WTC11 (cell line): ENCODE measurements at regions not wholly inside any gene's neighbourhood (a gene's known extent, or its start where the extent isn't known, plus 50 kb on each side); places are given as distances from the start of the nearest gene placed in this dataset.
"Not testable (repeated sequence)": the region's sequence is repeated elsewhere in the genome, so short reads cannot be mapped to it uniquely, and the experiment has no call there.

Experiments used
- CTCF ChIP-seq: fragments of 200-600 bp; IDR thresholded peaks from 2 replicates; pipeline ENCODE4 v1.8.0; 2022; ENCODE audit warnings: antibody characterized with exemption
- E2F5 ChIP-seq: sonication (generic); formaldehyde crosslinking; IDR thresholded peaks from 2 replicates; pipeline ENCODE4 v1.8.1; 2022; ENCODE audit warnings: mild to moderate bottlenecking, moderate library complexity, missing genetic modification reagents
- GABPB1 ChIP-seq: sonication (generic); formaldehyde crosslinking; IDR thresholded peaks from 2 replicates; pipeline ENCODE4 v1.8.1; 2023; ENCODE audit warnings: mild to moderate bottlenecking, missing genetic modification reagents
- JAZF1 ChIP-seq: fragments of 250-450 bp; sonication (Bioruptor Pico); IDR thresholded peaks from 2 replicates; pipeline ENCODE4 v1.9.0; 2021; ENCODE audit warnings: moderate library complexity, mild to moderate bottlenecking, inconsistent platforms
- MAX ChIP-seq: sonication (generic); formaldehyde crosslinking; IDR thresholded peaks from 2 replicates; pipeline ENCODE4 v1.8.0; 2022; ENCODE audit warnings: mild to moderate bottlenecking, missing genetic modification reagents
- MLX ChIP-seq: sonication (generic); formaldehyde crosslinking; IDR thresholded peaks from 2 replicates; pipeline ENCODE4 v1.8.1; 2023; ENCODE audit warnings: mild to moderate bottlenecking, missing genetic modification reagents, moderate library complexity
- USF1 ChIP-seq: sonication (generic); formaldehyde crosslinking; IDR thresholded peaks from 2 replicates; pipeline ENCODE4 v1.8.0; 2022; ENCODE audit warnings: mild to moderate bottlenecking, missing genetic modification reagents
- USF2 ChIP-seq: sonication (generic); formaldehyde crosslinking; IDR thresholded peaks from 2 replicates; pipeline ENCODE4 v1.8.1; 2023; ENCODE audit warnings: mild to moderate bottlenecking, missing genetic modification reagents, moderate library complexity
- ZNF281 ChIP-seq: sonication (generic); formaldehyde crosslinking; IDR thresholded peaks from 2 replicates; pipeline ENCODE4 v1.8.0; 2023; ENCODE audit warnings: mild to moderate bottlenecking, missing genetic modification reagents
- ZNF317 ChIP-seq: sonication (generic); formaldehyde crosslinking; IDR thresholded peaks from 2 replicates; pipeline ENCODE4 v1.8.1; 2023; ENCODE audit warnings: low read depth, mild to moderate bottlenecking, moderate library complexity, missing genetic modification reagents, borderline replicate concordance
- ZNF416 ChIP-seq: fragments of 250-450 bp; sonication (Bioruptor Pico); IDR thresholded peaks from 2 replicates; pipeline ENCODE4 v1.9.0; 2021; ENCODE audit warnings: mild to moderate bottlenecking, inconsistent platforms
- ZNF532 ChIP-seq: fragments of 250-450 bp; sonication (Bioruptor Pico); IDR thresholded peaks from 2 replicates; pipeline ENCODE4 v1.9.0; 2021; ENCODE audit warnings: mild to moderate bottlenecking, borderline replicate concordance

- not testable (repeated sequence) for TF ChIP-seq JAZF1 (CRISPR knock-in tag); CTCF; USF2 (CRISPR knock-in tag); E2F5 (CRISPR knock-in tag); ZNF532 (CRISPR knock-in tag); MAX (CRISPR knock-in tag); USF1 (CRISPR knock-in tag); ZNF416; ZNF281 (CRISPR knock-in tag); GABPB1 (CRISPR knock-in tag); ZNF317; MLX (CRISPR knock-in tag)
Measured at GRCh38 chr2:131711268-131711667, 183.6 kb downstream of the CCDC74A start.
